ENCODE measurements at regions not wholly inside any gene's neighbourhood (a gene's known extent, or its start where the extent isn't known, plus 50 kb on each side); places are given as distances from the start of the nearest gene placed in this dataset.

DNA sequence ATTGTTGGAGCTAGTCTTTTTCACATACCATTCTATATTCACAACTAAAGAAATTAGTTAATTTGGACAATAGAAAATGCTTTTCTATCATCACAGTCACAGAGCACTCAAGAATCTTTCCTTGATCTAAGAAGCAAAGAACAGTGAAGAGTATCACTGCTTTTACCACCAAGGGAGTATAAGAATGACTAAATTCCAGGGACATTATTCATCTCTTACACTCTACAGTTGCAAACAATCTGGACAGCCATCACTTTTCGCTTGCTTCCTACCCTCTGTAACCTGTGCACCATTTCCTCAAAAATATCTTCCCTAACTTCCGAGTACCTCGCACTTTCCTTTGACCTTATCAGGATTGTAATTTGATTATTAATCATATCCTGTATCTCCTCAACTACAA, 359.5 kb upstream of the TMCO5A start:
- H3K27me3 Mint-ChIP-seq (ENCODE audit: unreplicated experiment), result peaks cover 7% of the 10 kb centered on the region
- H3K27ac Mint-ChIP-seq (ENCODE audit: unreplicated experiment), result no peak overlapping the region
- TF ChIP-seq, protein P1, sequence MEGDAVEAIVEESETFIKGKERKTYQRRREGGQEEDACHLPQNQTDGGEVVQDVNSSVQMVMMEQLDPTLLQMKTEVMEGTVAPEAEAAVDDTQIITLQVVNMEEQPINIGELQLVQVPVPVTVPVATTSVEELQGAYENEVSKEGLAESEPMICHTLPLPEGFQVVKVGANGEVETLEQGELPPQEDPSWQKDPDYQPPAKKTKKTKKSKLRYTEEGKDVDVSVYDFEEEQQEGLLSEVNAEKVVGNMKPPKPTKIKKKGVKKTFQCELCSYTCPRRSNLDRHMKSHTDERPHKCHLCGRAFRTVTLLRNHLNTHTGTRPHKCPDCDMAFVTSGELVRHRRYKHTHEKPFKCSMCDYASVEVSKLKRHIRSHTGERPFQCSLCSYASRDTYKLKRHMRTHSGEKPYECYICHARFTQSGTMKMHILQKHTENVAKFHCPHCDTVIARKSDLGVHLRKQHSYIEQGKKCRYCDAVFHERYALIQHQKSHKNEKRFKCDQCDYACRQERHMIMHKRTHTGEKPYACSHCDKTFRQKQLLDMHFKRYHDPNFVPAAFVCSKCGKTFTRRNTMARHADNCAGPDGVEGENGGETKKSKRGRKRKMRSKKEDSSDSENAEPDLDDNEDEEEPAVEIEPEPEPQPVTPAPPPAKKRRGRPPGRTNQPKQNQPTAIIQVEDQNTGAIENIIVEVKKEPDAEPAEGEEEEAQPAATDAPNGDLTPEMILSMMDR (IDR thresholded peaks at IDR 0.05), result no peak
- H3K4me3 Mint-ChIP-seq (ENCODE audit: unreplicated experiment), result no peak overlapping the region
- H3K4me1 Mint-ChIP-seq (ENCODE audit: unreplicated experiment), result no peaks in the 10 kb centered on the region
- H3K9me3 Mint-ChIP-seq (ENCODE audit: unreplicated experiment), result no peaks in the 10 kb centered on the region
- DNase-seq (ENCODE audit: extremely low spot score, unreplicated experiment), result no peak
- H3K36me3 Mint-ChIP-seq (ENCODE audit: unreplicated experiment), result no peaks in the 10 kb centered on the region

DNA sequence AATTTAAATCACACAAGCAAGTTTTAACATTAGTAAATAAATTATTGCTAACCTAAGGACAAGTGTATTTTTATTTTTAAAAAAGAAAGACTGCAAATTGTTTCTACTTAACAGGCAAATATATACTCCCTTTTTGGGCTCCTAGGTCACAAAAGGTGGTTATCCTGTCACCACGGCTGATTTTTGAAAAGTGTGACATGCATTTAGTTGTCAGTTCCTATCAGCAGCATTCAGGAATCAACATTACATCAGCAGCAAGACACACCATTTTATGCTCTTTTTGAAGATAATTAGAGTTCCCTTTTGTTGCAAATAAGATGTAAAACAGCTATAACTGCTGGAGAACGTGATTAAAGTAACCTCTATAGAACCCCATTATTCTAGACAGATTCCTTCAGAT, 357.5 kb upstream of the TMCO5A start:
- H3K27ac Mint-ChIP-seq (ENCODE audit: unreplicated experiment), result no peak overlapping the region
- TF ChIP-seq, protein P1 (IDR thresholded peaks at IDR 0.05), result no peak
- no peaks in the 10 kb centered on the region for H3K4me1 Mint-ChIP-seq (ENCODE audit: unreplicated experiment)
- DNase-seq (ENCODE audit: extremely low spot score, unreplicated experiment), result no peak
- H3K36me3 Mint-ChIP-seq (ENCODE audit: unreplicated experiment), result no peaks in the 10 kb centered on the region
- no peak overlapping the region for H3K4me3 Mint-ChIP-seq (ENCODE audit: unreplicated experiment)
- H3K27me3 Mint-ChIP-seq (ENCODE audit: unreplicated experiment), result peaks cover 7% of the 10 kb centered on the region
- no peaks in the 10 kb centered on the region for H3K9me3 Mint-ChIP-seq (ENCODE audit: unreplicated experiment)

DNA sequence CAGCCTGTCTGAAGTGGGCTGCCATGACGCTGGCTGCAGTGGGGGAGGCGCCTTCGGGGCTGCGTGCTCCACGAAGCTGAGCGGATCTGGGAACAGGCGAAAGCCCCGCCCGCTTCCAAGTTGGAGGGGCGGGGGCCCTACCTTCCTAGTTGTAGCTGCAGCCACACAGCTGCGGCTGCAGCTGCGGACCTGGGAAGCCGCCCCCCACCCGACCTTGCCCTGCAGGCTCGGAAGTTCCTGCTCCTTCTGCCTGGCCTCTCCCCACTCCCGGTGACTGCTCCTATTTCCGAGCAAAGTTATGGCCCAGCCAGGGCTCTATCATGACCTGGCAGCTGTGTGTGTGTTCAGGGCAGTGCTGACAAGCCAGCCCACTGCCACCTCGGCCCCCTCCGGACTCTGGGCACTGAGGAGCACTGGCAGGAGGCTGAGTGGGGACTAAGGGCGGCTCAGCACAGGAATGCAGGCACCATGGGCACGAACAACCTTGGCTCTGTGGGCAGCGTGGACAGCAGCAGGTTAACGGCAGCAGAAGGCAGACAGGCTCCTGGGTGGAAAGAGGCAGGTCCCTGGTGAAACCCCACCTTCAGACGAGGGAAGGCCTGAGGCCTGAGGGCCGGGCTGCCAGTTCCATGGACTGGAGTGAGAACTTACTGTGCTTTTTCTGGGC, 352.4 kb upstream of the TMCO5A start:
- Mint-ChIP-seq H3K9me3 (ENCODE audit: unreplicated experiment) (no peaks in the 10 kb centered on the region), H3K4me3 (ENCODE audit: unreplicated experiment) (no peak overlapping the region), H3K27ac (ENCODE audit: unreplicated experiment) (no peak overlapping the region), H3K36me3 (ENCODE audit: unreplicated experiment) (no peaks in the 10 kb centered on the region), H3K27me3 (ENCODE audit: unreplicated experiment) (peaks cover 7% of the 10 kb centered on the region), H3K4me1 (ENCODE audit: unreplicated experiment) (no peaks in the 10 kb centered on the region)
- TF ChIP-seq, protein P1 (IDR thresholded peaks at IDR 0.05), result no peak
- DNase-seq (ENCODE audit: extremely low spot score, unreplicated experiment), result no peak

DNA sequence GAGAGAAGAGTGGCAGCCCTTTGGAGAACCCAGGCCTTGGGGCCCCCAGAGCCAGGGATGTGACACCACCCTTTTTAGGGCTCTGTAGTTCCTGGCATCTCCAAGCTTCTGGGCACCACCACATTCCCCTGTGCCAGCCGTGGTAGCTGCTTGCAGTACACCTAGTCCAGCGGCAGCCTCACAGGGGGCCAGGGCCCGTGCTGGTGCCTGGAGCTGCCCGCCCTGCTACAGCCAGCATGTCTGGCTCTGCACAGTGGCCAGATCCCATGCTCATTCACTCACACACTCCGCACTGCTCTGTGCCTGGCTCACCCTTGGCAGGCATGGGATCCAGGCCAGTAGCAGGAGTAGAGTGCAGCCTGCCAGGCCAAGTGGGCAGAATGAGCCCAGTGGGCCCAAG, 351.6 kb upstream of the TMCO5A start:
- Mint-ChIP-seq H3K27me3 (ENCODE audit: unreplicated experiment) (peaks cover 7% of the 10 kb centered on the region), H3K4me3 (ENCODE audit: unreplicated experiment) (no peak overlapping the region), H3K9me3 (ENCODE audit: unreplicated experiment) (no peaks in the 10 kb centered on the region), H3K36me3 (ENCODE audit: unreplicated experiment) (no peaks in the 10 kb centered on the region), H3K4me1 (ENCODE audit: unreplicated experiment) (no peaks in the 10 kb centered on the region), H3K27ac (ENCODE audit: unreplicated experiment) (no peak overlapping the region)
- TF ChIP-seq, protein P1 (IDR thresholded peaks at IDR 0.05), result no peak
- DNase-seq (ENCODE audit: extremely low spot score, unreplicated experiment), result no peak

DNA sequence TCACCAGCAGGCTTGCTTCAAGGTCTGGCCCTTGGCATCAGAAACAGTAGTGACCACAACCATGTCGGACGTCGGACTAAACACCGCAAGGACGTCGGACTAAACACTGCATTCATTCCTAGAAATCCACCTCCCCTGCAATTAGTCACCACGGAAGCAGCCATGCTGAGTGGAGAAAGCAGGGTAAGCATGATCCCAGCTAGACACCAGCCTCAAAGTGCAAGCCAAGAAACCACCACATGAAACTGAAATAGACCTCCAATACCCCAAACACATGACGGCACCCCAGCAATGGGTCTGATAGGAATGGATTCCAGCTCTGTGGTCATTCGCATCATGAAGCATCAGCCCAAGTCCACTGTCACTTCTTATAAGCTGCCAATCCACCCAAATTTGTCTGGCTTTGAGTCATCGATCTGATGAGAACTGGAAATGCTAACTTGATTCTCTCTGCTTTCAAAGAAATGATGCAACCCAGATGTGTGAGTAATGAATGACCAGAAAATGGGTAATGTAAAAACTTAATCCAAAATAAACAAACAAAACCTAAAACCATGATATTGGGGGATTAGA, 348.3 kb upstream of the TMCO5A start:
- H3K36me3 Mint-ChIP-seq (ENCODE audit: unreplicated experiment), result no peaks in the 10 kb centered on the region
- H3K4me1 Mint-ChIP-seq (ENCODE audit: unreplicated experiment), result no peaks in the 10 kb centered on the region
- H3K27me3 Mint-ChIP-seq (ENCODE audit: unreplicated experiment), result peaks cover 3% of the 10 kb centered on the region
- no peak for DNase-seq (ENCODE audit: extremely low spot score, unreplicated experiment)
- TF ChIP-seq, protein P1 (IDR thresholded peaks at IDR 0.05), result no peak
- no peaks in the 10 kb centered on the region for H3K9me3 Mint-ChIP-seq (ENCODE audit: unreplicated experiment)
- H3K4me3 Mint-ChIP-seq (ENCODE audit: unreplicated experiment), result no peak overlapping the region
- no peak overlapping the region for H3K27ac Mint-ChIP-seq (ENCODE audit: unreplicated experiment)

Measured in osteocyte (in vitro differentiated cells).